Muscle of leg (tissue), 3 donors: ENCODE measurements at regions not wholly inside any gene's neighbourhood (a gene's known extent, or its start where the extent isn't known, plus 50 kb on each side); places are given as distances from the start of the nearest gene placed in this dataset.
A peak's percentile ranks its signal among the peaks of the same experiment; 100 is the strongest.
"Not testable (repeated sequence)": the region's sequence is repeated elsewhere in the genome, so short reads cannot be mapped to it uniquely, and the experiment has no call there.

ENCODE experiments used
- DNase-seq: peaks from one replicate; pipeline ENCODE4 v3.0.0; 2013
- H3K27ac ChIP-seq: one replicate; pipeline ENCODE4 v1.5.1; 2013; ENCODE audit warnings: mild to moderate bottlenecking, low read length, control low read depth
- H3K27me3 ChIP-seq: one replicate; pipeline ENCODE4 v1.6.1; 2013; ENCODE audit warnings: low read length; ENCODE audit not compliant: control insufficient read depth, insufficient read depth
- H3K36me3 ChIP-seq: one replicate; pipeline ENCODE4 v1.6.1; 2013; ENCODE audit warnings: low read length; ENCODE audit not compliant: control insufficient read depth, insufficient read depth
- H3K4me1 ChIP-seq: one replicate; pipeline ENCODE4 v1.6.1; 2013; ENCODE audit warnings: low read length; ENCODE audit not compliant: control insufficient read depth, insufficient read depth
- H3K4me3 ChIP-seq: one replicate; pipeline ENCODE4 v1.5.1; 2013; ENCODE audit warnings: low read length, control low read depth
- H3K9me3 ChIP-seq: replicated peaks from 2 replicates; pipeline ENCODE4 v1.6.1; 2013; ENCODE audit warnings: low read depth, low read length; ENCODE audit not compliant: control insufficient read depth
- WGBS: methylation state at CpG from one replicate; pipeline ENCODE4 v1.1.5; 2013; ENCODE audit warnings: missing lambda C conversion rate; ENCODE audit not compliant: insufficient coverage; 5-methylcytosine and 5-hydroxymethylcytosine counted together

DNA sequence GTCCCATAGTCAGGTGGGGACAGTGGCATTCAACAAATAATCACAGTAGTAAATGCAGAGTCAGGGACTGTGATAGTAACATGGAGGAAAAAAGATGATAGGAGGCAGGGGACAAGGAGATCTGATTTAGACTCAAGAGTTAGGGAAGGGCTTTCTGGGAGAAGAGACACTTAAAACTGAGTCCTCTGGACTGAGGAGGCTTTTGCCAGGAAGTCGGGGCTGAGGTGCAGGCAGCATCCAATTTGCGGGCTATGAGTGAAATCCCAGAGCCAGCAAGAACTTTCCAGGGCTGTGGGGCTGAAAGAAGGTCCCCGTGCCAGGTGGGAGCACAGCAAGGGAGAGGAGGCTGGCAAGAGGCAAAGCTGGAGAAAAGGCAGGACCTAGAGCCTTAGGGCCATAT lies 124.1 kb downstream of the KIF4B start:
- no peak overlapping the region for H3K27ac ChIP-seq
- 20% methylated on average over 3 of the region's 3 CpGs for WGBS

GRCh38 chr5:155140646-155141045 lies 127.1 kb downstream of the KIF4B start:
- Histone ChIP-seq H3K9me3 (no peaks in the 10 kb centered on the region), H3K27me3 (no peaks in the 10 kb centered on the region), H3K27ac (no peak overlapping the region), H3K4me3 (no peak overlapping the region), H3K36me3 (no peaks in the 10 kb centered on the region), H3K4me1 (no peaks in the 10 kb centered on the region)
- no peak for DNase-seq
- WGBS: no CpG with 5 or more reads among the region's 5 CpGs

More for the DNA sequence above, 124.1 kb downstream of the KIF4B start:
- H3K9me3 ChIP-seq: no peaks in the 10 kb centered on the region
- no peak for DNase-seq
- H3K4me1 ChIP-seq: no peaks in the 10 kb centered on the region
- H3K4me3 ChIP-seq: no peak overlapping the region
- no peaks in the 10 kb centered on the region for H3K36me3 ChIP-seq
- H3K27me3 ChIP-seq: no peaks in the 10 kb centered on the region

DNA sequence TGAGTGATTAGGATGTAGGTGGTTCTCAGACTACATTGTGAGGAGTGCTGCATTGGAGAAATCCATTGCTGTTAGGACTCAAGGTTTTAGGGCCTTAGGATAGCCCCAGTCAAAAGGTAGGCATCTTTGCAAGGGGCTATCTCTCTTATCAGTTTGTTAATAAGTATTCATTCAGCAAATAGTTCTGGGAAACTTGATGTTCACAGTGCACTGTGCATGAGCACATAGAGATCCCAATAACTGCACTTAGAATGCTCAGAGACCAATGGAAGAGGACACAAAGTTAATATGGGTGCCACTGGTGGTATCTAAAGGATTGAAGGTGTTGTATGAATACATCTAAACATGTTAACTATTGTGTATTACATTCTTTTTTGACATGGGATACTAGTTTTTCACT lies 131.4 kb downstream of the KIF4B start:
- Histone ChIP-seq H3K9me3 (no peaks in the 10 kb centered on the region), H3K27ac (no peak overlapping the region), H3K36me3 (no peaks in the 10 kb centered on the region), H3K27me3 (no peaks in the 10 kb centered on the region), H3K4me3 (no peak overlapping the region), H3K4me1 (no peaks in the 10 kb centered on the region)
- no peak for DNase-seq

GRCh38 chr5:155147222-155147621 lies 133.7 kb downstream of the KIF4B start:
- DNase-seq: peak; percentile 20
- Histone ChIP-seq H3K9me3 (no peaks in the 10 kb centered on the region), H3K27ac (no peak overlapping the region), H3K36me3 (no peaks in the 10 kb centered on the region), H3K4me3 (no peak overlapping the region), H3K4me1 (no peaks in the 10 kb centered on the region), H3K27me3 (no peaks in the 10 kb centered on the region)
- WGBS: no CpG with 5 or more reads among the region's 2 CpGs

DNA sequence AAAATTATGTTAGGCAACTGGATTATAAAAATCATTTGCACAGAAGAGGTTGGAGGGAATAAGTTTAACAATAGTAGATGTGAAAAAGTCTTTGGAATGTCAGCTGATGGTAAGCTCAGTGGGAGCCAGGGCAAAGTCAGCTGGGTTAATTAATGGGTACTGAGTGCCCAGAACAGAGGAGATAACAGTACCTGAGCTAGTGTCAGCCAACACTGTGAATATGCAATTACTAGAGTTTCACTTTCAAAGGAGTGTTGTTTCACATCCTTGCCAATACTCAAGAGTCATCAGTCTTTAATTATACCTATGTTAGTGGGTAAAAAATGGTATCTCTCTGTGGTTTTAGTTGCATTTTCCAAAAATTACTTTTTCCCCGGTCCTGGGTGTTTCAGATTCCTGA lies 135.1 kb downstream of the KIF4B start:
- no CpG with 5 or more reads among the region's 1 CpG for WGBS
- Histone ChIP-seq H3K27ac (no peak overlapping the region), H3K4me3 (no peak overlapping the region), H3K9me3 (no peaks in the 10 kb centered on the region), H3K27me3 (no peaks in the 10 kb centered on the region), H3K4me1 (no peaks in the 10 kb centered on the region), H3K36me3 (no peaks in the 10 kb centered on the region)
- no peak for DNase-seq

- no peak overlapping the region for H3K27ac ChIP-seq
- 65% methylated on average over 2 of the region's 4 CpGs for WGBS
- no peaks in the 10 kb centered on the region for H3K27me3 ChIP-seq
- H3K4me3 ChIP-seq: no peak overlapping the region
- no peaks in the 10 kb centered on the region for H3K36me3 ChIP-seq
- no peaks in the 10 kb centered on the region for H3K4me1 ChIP-seq
- DNase-seq: no peak
- H3K9me3 ChIP-seq: no peaks in the 10 kb centered on the region
Observed at GRCh38 chr5:155150012-155150411, 136.5 kb downstream of the KIF4B start.

DNA sequence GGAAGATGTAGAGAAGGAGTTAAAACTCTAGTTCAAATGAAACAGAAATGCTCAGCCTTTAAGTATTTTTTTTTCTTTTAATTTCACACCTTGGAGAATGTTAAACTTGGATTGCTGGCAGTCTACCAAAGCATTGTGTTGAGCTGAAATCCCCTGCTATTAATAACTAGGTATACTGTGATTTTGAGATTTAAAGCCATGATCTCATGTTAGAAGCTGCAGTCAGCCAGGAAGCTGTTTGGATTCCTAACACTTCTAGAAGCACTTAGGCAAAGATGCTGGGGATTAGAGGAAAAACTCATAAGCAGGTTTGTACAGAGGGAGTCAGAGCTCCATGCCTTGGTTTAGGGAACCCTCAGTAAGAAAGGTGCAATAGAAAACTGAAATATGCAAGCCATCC lies 141.4 kb downstream of the KIF4B start:
- no peak overlapping the region for H3K27ac ChIP-seq
- DNase-seq: no peak

GRCh38 chr5:155163084-155163483 lies 149.5 kb downstream of the KIF4B start:
- H3K9me3 ChIP-seq, DNase-seq, H3K27ac ChIP-seq, H3K36me3 ChIP-seq, H3K4me1 ChIP-seq, H3K4me3 ChIP-seq, H3K27me3 ChIP-seq: not testable (repeated sequence)
- 58% methylated on average over 4 of the region's 7 CpGs for WGBS

More for the DNA sequence above, 141.4 kb downstream of the KIF4B start:
- H3K9me3 ChIP-seq: no peaks in the 10 kb centered on the region
- no peaks in the 10 kb centered on the region for H3K36me3 ChIP-seq
- no peaks in the 10 kb centered on the region for H3K4me1 ChIP-seq
- H3K27me3 ChIP-seq: no peaks in the 10 kb centered on the region
- no peak overlapping the region for H3K4me3 ChIP-seq

- Histone ChIP-seq H3K4me3 (no peak overlapping the region), H3K27ac (no peak overlapping the region), H3K4me1 (no peaks in the 10 kb centered on the region), H3K36me3 (no peaks in the 10 kb centered on the region), H3K9me3 (peaks cover 2% of the 10 kb centered on the region), H3K27me3 (no peaks in the 10 kb centered on the region)
- DNase-seq: no peak
- WGBS: 95% methylated on average over 2 of the region's 3 CpGs
Observed at GRCh38 chr5:155167736-155168135, 154.2 kb downstream of the KIF4B start.

- WGBS: no CpG with 5 or more reads among the region's 1 CpG
- peaks cover 4% of the 10 kb centered on the region for H3K9me3 ChIP-seq
- no peaks in the 10 kb centered on the region for H3K27me3 ChIP-seq
- no peak overlapping the region for H3K4me3 ChIP-seq
- no peak overlapping the region for H3K27ac ChIP-seq
- no peak for DNase-seq
- H3K4me1 ChIP-seq: no peaks in the 10 kb centered on the region
- no peaks in the 10 kb centered on the region for H3K36me3 ChIP-seq
Observed at GRCh38 chr5:155181542-155181941, 168.0 kb downstream of the KIF4B start.

DNA sequence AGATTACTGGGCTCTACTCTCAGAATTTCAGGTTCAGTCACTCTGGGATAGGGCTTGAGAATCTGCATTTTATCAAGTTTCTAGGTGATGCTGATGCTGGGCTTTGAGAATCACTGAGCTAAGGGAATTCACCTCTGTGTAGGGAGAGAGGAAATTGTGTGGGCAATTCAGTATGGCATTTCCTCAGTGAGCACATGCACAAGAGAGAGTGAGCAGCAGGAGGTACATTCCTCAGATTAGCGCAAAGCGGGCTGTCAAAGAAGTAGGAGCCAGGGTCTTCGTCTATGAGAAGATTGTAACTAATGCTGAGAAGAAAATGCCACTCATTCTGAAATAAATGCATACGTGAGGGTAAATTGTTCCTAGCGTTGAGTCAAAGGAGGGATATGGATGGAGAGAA lies 175.9 kb downstream of the KIF4B start:
- no peaks in the 10 kb centered on the region for H3K4me1 ChIP-seq
- no peak overlapping the region for H3K4me3 ChIP-seq
- no peak overlapping the region for H3K27ac ChIP-seq
- no peaks in the 10 kb centered on the region for H3K9me3 ChIP-seq
- H3K36me3 ChIP-seq: no peaks in the 10 kb centered on the region
- WGBS: 76% methylated on average over 5 of the region's 5 CpGs
- H3K27me3 ChIP-seq: no peaks in the 10 kb centered on the region
- DNase-seq: no peak
